HG02943 (cell line): ENCODE measurements at regions not wholly inside any gene's neighbourhood (a gene's known extent, or its start where the extent isn't known, plus 50 kb on each side); places are given as distances from the start of the nearest gene placed in this dataset.

Experiments used
- ATAC-seq: cut with Tn5 transposase; IDR thresholded peaks from one replicate; pipeline ENCODE4 v1.9.1; 2021; ENCODE audit warnings: mild to moderate bottlenecking, low read depth, moderate library complexity; ENCODE audit not compliant: unreplicated experiment

- no peak for ATAC-seq
These were observed 331.2 kb downstream of the TLE4 start for GRCh38 chr9:79902825-79903600.

- ATAC-seq = no peak
These were observed 329.0 kb downstream of the TLE4 start for GRCh38 chr9:79900754-79901153.

GRCh38 chr9:79896390-79896980 is 324.7 kb downstream of the TLE4 start:
- ATAC-seq = no peak

- no peak for ATAC-seq
These were observed 323.5 kb downstream of the TLE4 start for GRCh38 chr9:79895232-79895631.

- no peak for ATAC-seq
These were observed 317.6 kb downstream of the TLE4 start for GRCh38 chr9:79889369-79889768.

- ATAC-seq = no peak
These were observed 313.5 kb downstream of the TLE4 start for GRCh38 chr9:79885093-79885857.

GRCh38 chr9:79884546-79884945 is 312.8 kb downstream of the TLE4 start:
- ATAC-seq = no peak

- ATAC-seq = peak; percentile 71
These were observed 311.4 kb downstream of the TLE4 start for GRCh38 chr9:79883073-79883645.

- no peak for ATAC-seq
These were observed 308.9 kb downstream of the TLE4 start for GRCh38 chr9:79880626-79881025.

- ATAC-seq = no peak
These were observed 306.3 kb downstream of the TLE4 start for GRCh38 chr9:79877943-79878602.

GRCh38 chr9:79868567-79869189 is 296.9 kb downstream of the TLE4 start:
- ATAC-seq = no peak

- ATAC-seq = no peak
These were observed 291.4 kb downstream of the TLE4 start for GRCh38 chr9:79862921-79863890.

GRCh38 chr9:79858508-79858907 is 286.7 kb downstream of the TLE4 start:
- no peak for ATAC-seq

- ATAC-seq = no peak
These were observed 285.4 kb downstream of the TLE4 start for GRCh38 chr9:79857188-79857587.

GRCh38 chr9:79847074-79847473 is 275.3 kb downstream of the TLE4 start:
- ATAC-seq = no peak

- no peak for ATAC-seq
These were observed 258.0 kb downstream of the TLE4 start for GRCh38 chr9:79829566-79830302.

GRCh38 chr9:79824265-79824664 is 252.5 kb downstream of the TLE4 start:
- ATAC-seq = peak; percentile 99

- ATAC-seq = peak; percentile 76
These were observed 245.8 kb downstream of the TLE4 start for GRCh38 chr9:79817438-79818004.
